B cell (primary cell): ENCODE measurements at regions not wholly inside any gene's neighbourhood (a gene's known extent, or its start where the extent isn't known, plus 50 kb on each side); places are given as distances from the start of the nearest gene placed in this dataset.

Experiments
- ATAC-seq: fragments of 200-7000 bp; cut with Tn5 transposase; one replicate; pipeline ENCODE4 v1.10.0; 2021; ENCODE audit warnings: low read depth, mild to moderate bottlenecking, moderate number of reproducible peaks, moderate library complexity
- CTCF ChIA-PET: fragments of 350-600 bp; sonication (Branson Sonifier 250); formaldehyde crosslinking; loops from one replicate; lab custom pipeline; 2021; ENCODE audit warnings: antibody characterized with exemption, inconsistent platforms; lab: Charles Lee
- POLR2A ChIA-PET: fragments of 350-600 bp; sonication (Branson Sonifier 250); formaldehyde crosslinking; loops from one replicate; lab custom pipeline; 2021; ENCODE audit warnings: antibody characterized with exemption; lab: Charles Lee
- DNase-seq: peaks from one replicate; pipeline ENCODE4 v3.0.0; 2013
- H2AFZ ChIP-seq: 2 replicates; pipeline ENCODE4 v1.6.1; 2012; ENCODE audit warnings: mild to moderate bottlenecking, low read depth, low read length; ENCODE audit not compliant: insufficient read depth, poor library complexity, severe bottlenecking
- H3K27ac ChIP-seq, 2 donors: 1 replicate in 1 of 2; 2 replicates in 1 of 2; pipeline ENCODE4 v1.5.1; 2012 to 2013; ENCODE audit warnings: low read length in 2 of 2, mild to moderate bottlenecking in 2 of 2, moderate library complexity in 1 of 2
- H3K27me3 ChIP-seq, 4 experiments: fragments of 200-600 bp in 1 of 4; sonication (generic) in 1 of 4; replicated peaks in 1 of 4; 1 replicate in 2 of 4; 2 replicates in 2 of 4; pipeline versions ENCODE4 v1.6.1 to v1.7.0; 2013 to 2016; ENCODE audit warnings: low read length in 3 of 4, mild to moderate bottlenecking in 2 of 4, mixed read lengths in 1 of 4, moderate library complexity in 1 of 4; ENCODE audit not compliant: insufficient read depth in 4 of 4, control insufficient read depth in 3 of 4; ENCODE audit errors: control extremely low read depth in 1 of 4
- H3K36me3 ChIP-seq, 2 experiments: replicated peaks in 1 of 2; 1 replicate in 1 of 2; 2 replicates in 1 of 2; pipeline versions ENCODE4 v1.6.1 to v1.7.1; 2013; ENCODE audit warnings: low read length in 1 of 2; ENCODE audit not compliant: insufficient read depth in 2 of 2, control insufficient read depth in 1 of 2; ENCODE audit errors: control extremely low read depth in 1 of 2, extremely low read depth in 1 of 2
- H3K4me1 ChIP-seq, 2 donors: fragments of 200-600 bp in 1 of 2; sonication (generic) in 1 of 2; 1 replicate in 1 of 2; 2 replicates in 1 of 2; pipeline versions ENCODE4 v1.5.1 to v1.6.1; 2013 to 2017; ENCODE audit warnings: low read length in 2 of 2; ENCODE audit not compliant: control insufficient read depth in 2 of 2, insufficient read depth in 2 of 2
- H3K4me2 ChIP-seq: replicated peaks from 2 replicates; pipeline ENCODE3; 2012; ENCODE audit warnings: mild to moderate bottlenecking, low read depth, low read length; ENCODE audit not compliant: poor library complexity, severe bottlenecking
- H3K4me3 ChIP-seq, 5 experiments: fragments of 200-600 bp in 1 of 5; sonication (generic) in 1 of 5; 1 replicate in 3 of 5; 2 replicates in 2 of 5; pipeline versions ENCODE4 v1.5.1 to v1.7.0; 2011 to 2016; ENCODE audit warnings: low read length in 4 of 5, mild to moderate bottlenecking in 4 of 5, low read depth in 2 of 5, control low read depth in 1 of 5, moderate library complexity in 1 of 5; ENCODE audit not compliant: insufficient read depth in 1 of 5; ENCODE audit errors: control extremely low read depth in 1 of 5, extremely low read depth in 1 of 5
- H3K79me2 ChIP-seq: fragments of 200-600 bp; sonication (generic); one replicate; pipeline ENCODE4 v1.6.0; 2016; ENCODE audit warnings: low read length; ENCODE audit not compliant: control insufficient read depth, insufficient read depth
- H3K9ac ChIP-seq: fragments of 200-600 bp; sonication (generic); 2 replicates; pipeline ENCODE4 v1.6.1; 2017; ENCODE audit warnings: mild to moderate bottlenecking, low read length, moderate library complexity
- H3K9me3 ChIP-seq, 3 donors: one replicate each; pipeline versions ENCODE4 v1.6.1 to v1.7.1; 2013; ENCODE audit warnings: low read length in 2 of 3; ENCODE audit not compliant: control insufficient read depth in 2 of 3, insufficient read depth in 1 of 3; ENCODE audit errors: control extremely low read depth in 1 of 3
- H4K20me1 ChIP-seq: 2 replicates; pipeline ENCODE4 v1.6.0; 2012; ENCODE audit warnings: mild to moderate bottlenecking, low read length; ENCODE audit not compliant: insufficient read depth, control insufficient read depth, poor library complexity, severe bottlenecking
- H3K27ac Mint-ChIP-seq: one replicate; pipeline ENCODE4 v1.8.0; 2021; ENCODE audit warnings: mixed read lengths
- H3K27me3 Mint-ChIP-seq: one replicate; pipeline ENCODE4 v1.8.0; 2021; ENCODE audit warnings: mixed read lengths
- H3K4me1 Mint-ChIP-seq: one replicate; pipeline ENCODE4 v1.8.0; 2021; ENCODE audit warnings: mixed read lengths
- H3K4me3 Mint-ChIP-seq: one replicate; pipeline ENCODE4 v1.8.0; 2021; ENCODE audit warnings: mixed read lengths
- H3K9me3 Mint-ChIP-seq: one replicate; pipeline ENCODE4 v1.8.0; 2022; ENCODE audit warnings: mixed read lengths; ENCODE audit not compliant: insufficient read depth
- CTCF ChIP-seq: fragments of 200-600 bp; IDR thresholded peaks from one replicate; pipeline ENCODE4 v1.8.0; 2022; ENCODE audit warnings: antibody characterized with exemption, mild to moderate bottlenecking
- EZH2 ChIP-seq: IDR thresholded peaks from 2 replicates; pipeline ENCODE4 v1.6.1; 2012; ENCODE audit warnings: borderline replicate concordance, low read depth, mild to moderate bottlenecking, moderate library complexity, low read length; ENCODE audit not compliant: insufficient read depth, poor library complexity, severe bottlenecking
- WGBS: methylation state at CpG from one replicate; pipeline ENCODE4 v1.1.5; 2013; ENCODE audit warnings: missing lambda C conversion rate; ENCODE audit not compliant: insufficient coverage; 5-methylcytosine and 5-hydroxymethylcytosine counted together
- intact Hi-C: fragments of 100-400 bp; cut with micrococcal nuclease; formaldehyde crosslinking; loops from one replicate; pipeline ENCODE4 v1.10.0; 2022

DNA sequence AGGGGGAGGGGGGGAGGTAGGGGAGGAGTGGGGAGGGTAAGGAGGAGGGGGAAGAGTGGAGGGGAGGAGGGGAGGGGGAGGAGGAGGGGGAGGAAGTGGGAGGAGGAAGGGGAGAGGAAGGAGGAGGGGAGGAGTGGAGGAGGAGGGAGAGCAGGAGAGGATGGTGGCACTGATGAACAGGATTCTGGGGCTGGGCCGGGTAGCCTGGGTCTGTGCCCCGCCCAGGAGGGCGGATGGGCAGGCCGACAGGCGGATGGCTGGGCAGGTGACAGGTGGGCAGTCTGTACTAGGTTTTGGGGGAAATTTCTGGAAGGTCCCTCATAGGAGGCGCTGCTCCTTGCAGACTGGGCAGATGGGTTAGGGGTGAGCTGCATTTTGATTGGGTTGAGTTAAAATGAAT, 66.0 kb upstream of the ADRA2C start:
- Mint-ChIP-seq H3K27me3 (peaks cover 23% of the 10 kb centered on the region), H3K9me3 (peaks cover 7% of the 10 kb centered on the region), H3K27ac (no peak overlapping the region), H3K4me3 (no peak overlapping the region), H3K4me1 (no peaks in the 10 kb centered on the region)
- ATAC-seq (no peak), DNase-seq (no peak)
- Histone ChIP-seq H3K27ac (no peak overlapping the region), H4K20me1 (no peaks in the 10 kb centered on the region), H3K4me2 (no peak overlapping the region), H3K9me3 (peaks cover 2 to 16% (median 6%) of the 10 kb centered on the region in 3 donors), H3K4me1 (no peaks in the 10 kb centered on the region), H2AFZ (no peak overlapping the region), H3K36me3 (no peaks in the 10 kb centered on the region), H3K79me2 (no peaks in the 10 kb centered on the region), H3K9ac (no peak overlapping the region), H3K4me3 (no peak overlapping the region), H3K27me3 (peaks cover 0 to 20% (median 0%) of the 10 kb centered on the region in 4 experiments)
- POLR2A ChIA-PET = no interaction called here
- TF ChIP-seq CTCF = no peak
- TF ChIP-seq EZH2 = no peak
- intact Hi-C loops = no loop called here
- 68% methylated on average over 6 of the region's 6 CpGs for WGBS
- CTCF ChIA-PET = no interaction called here

DNA sequence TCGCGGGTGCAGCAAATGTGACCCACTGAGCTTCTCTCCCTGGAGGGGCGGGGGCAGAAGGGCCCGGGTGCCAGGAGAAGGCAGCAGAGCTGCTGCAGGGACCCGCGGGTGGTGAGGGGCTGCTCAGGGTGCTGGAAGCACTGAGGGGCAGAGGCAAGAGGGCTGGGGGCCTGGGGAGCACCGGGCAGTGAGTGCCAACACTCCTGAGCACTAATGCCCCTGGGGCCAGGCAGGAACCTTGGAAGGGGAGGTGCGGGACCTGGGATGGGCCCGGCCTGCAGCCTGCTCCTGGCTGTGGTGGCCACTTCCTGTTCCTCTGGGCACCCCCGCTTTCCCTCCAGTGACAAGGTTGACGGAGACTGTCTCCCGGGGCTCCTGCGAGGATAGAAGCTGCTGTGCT, 66.5 kb upstream of the ADRA2C start:
- H3K27me3 ChIP-seq = peaks cover 0 to 20% (median 0%) of the 10 kb centered on the region in 4 experiments
- no peak overlapping the region for H3K27ac Mint-ChIP-seq
- TF ChIP-seq EZH2 = no peak
- no peak for TF ChIP-seq CTCF
- no peaks in the 10 kb centered on the region for H3K36me3 ChIP-seq
- H3K79me2 ChIP-seq = no peaks in the 10 kb centered on the region
- ChIA-PET CTCF (no interaction called here), POLR2A (no interaction called here)
- H3K4me1 ChIP-seq = no peaks in the 10 kb centered on the region
- H3K9ac ChIP-seq = no peak overlapping the region
- intact Hi-C loops = no loop called here
- H3K27ac ChIP-seq = no peak overlapping the region
- H4K20me1 ChIP-seq = no peaks in the 10 kb centered on the region
- DNase-seq = no peak
- no peak overlapping the region for H3K4me3 Mint-ChIP-seq
- H3K4me2 ChIP-seq = no peak overlapping the region
- ATAC-seq = no peak
- H2AFZ ChIP-seq = no peak overlapping the region
- peaks cover 3 to 16% (median 6%) of the 10 kb centered on the region in 3 donors for H3K9me3 ChIP-seq
- 72% methylated on average over 12 of the region's 13 CpGs for WGBS
- H3K9me3 Mint-ChIP-seq = peaks cover 7% of the 10 kb centered on the region
- no peaks in the 10 kb centered on the region for H3K4me1 Mint-ChIP-seq
- H3K4me3 ChIP-seq = no peak overlapping the region
- H3K27me3 Mint-ChIP-seq = peaks cover 28% of the 10 kb centered on the region
